ENCODE measurements at regions not wholly inside any gene's neighbourhood (a gene's known extent, or its start where the extent isn't known, plus 50 kb on each side); places are given as distances from the start of the nearest gene placed in this dataset.
A peak's percentile ranks its signal among the peaks of the same experiment; 100 is the strongest.

- TF ChIP-seq HMGXB4 (CRISPR knock-in tag; IDR thresholded peaks at IDR 0.05) = no peak
- TF ChIP-seq RBM22 (IDR thresholded peaks at IDR 0.05; ENCODE audit: low read depth, low read length, poor library complexity, severe bottlenecking) = no peak
- no peak for TF ChIP-seq ZFPM2 (CRISPR knock-in tag; IDR thresholded peaks at IDR 0.05)
- TF ChIP-seq ZNF717 (CRISPR knock-in tag; IDR thresholded peaks at IDR 0.05) = no peak
- TF ChIP-seq STAT5A (IDR thresholded peaks at IDR 0.05; ENCODE audit: borderline replicate concordance, low read length) = peak; percentile 59
- TF ChIP-seq ZNF24 (IDR thresholded peaks at IDR 0.05) = no peak
- TF ChIP-seq NEUROD1 (IDR thresholded peaks at IDR 0.05; ENCODE audit: borderline replicate concordance, low read depth, low read length, partially characterized antibody) = no peak
- no peak for TF ChIP-seq ZNF224 (CRISPR knock-in tag; IDR thresholded peaks at IDR 0.05)
- TF ChIP-seq GABPA (tag; conservative IDR thresholded peaks at IDR 0.05; ENCODE audit: low read depth) = no peak
- no peak for TF ChIP-seq ESRRA (IDR thresholded peaks at IDR 0.05; ENCODE audit: borderline replicate concordance, low read depth)
- no peak for TF ChIP-seq THAP7 (CRISPR knock-in tag; IDR thresholded peaks at IDR 0.05)
- TF ChIP-seq MAFG (tag; conservative IDR thresholded peaks at IDR 0.05) = peak; percentile 82
- TF ChIP-seq NFE2 (IDR thresholded peaks at IDR 0.05; ENCODE audit: low read depth) = peak; percentile 80
- no peak for TF ChIP-seq DNMT1 (IDR thresholded peaks at IDR 0.05)
- no peak for TF ChIP-seq MLX (CRISPR knock-in tag; conservative IDR thresholded peaks at IDR 0.05)
- no peak for TF ChIP-seq JUN (IDR thresholded peaks at IDR 0.05; ENCODE audit: borderline replicate concordance, low read depth, low read length)
- TF ChIP-seq JUN (CRISPR knock-in tag; IDR thresholded peaks at IDR 0.05; ENCODE audit: borderline replicate concordance) = no peak
- no peak for TF ChIP-seq POLR3G (IDR thresholded peaks at IDR 0.05; ENCODE audit: extremely low read depth, insufficient read length, insufficient replicate concordance)
- TF ChIP-seq POLR2A (conservative IDR thresholded peaks at IDR 0.05) = no peak
- no peak for TF ChIP-seq PRPF4 (IDR thresholded peaks at IDR 0.05; ENCODE audit: insufficient read depth, low read depth, low read length, poor library complexity, severe bottlenecking)
- TF ChIP-seq NRF1 (conservative IDR thresholded peaks at IDR 0.05 in 1 of 2, IDR thresholded peaks at IDR 0.05 in 1 of 2) = no peak
- TF ChIP-seq RB1 (IDR thresholded peaks at IDR 0.05; ENCODE audit: low read depth) = no peak
- no peak for TF ChIP-seq PTRF (tag; IDR thresholded peaks at IDR 0.05)
- TF ChIP-seq ETV1 (tag; conservative IDR thresholded peaks at IDR 0.05; ENCODE audit: low read depth) = peak; percentile 44; the same call in 1 of the 2 replicates
- TF ChIP-seq ETV5 (CRISPR knock-in tag; IDR thresholded peaks at IDR 0.05; ENCODE audit: low read depth) = 0 out of 2 replicates have a peak, but pooled peaks have one; percentile 49
- peak; percentile 52; the same call in 1 of the 2 replicates for TF ChIP-seq MAFK (IDR thresholded peaks at IDR 0.05; ENCODE audit: low read length)
- TF ChIP-seq PCBP1 (IDR thresholded peaks at IDR 0.05; ENCODE audit: low read depth, low read length, poor library complexity, severe bottlenecking) = no peak
- TF ChIP-seq TCF3 (CRISPR knock-in tag; IDR thresholded peaks at IDR 0.05) = peak; percentile 77
- no peak for TF ChIP-seq BRF2 (IDR thresholded peaks at IDR 0.05; ENCODE audit: borderline replicate concordance, insufficient read depth, insufficient read length)
Measured at GRCh38 chr6:3939964-3940363, 90.8 kb downstream of the FAM50B start (continued).
